Right atrium auricular region (tissue), 2 donors: ENCODE measurements at regions not wholly inside any gene's neighbourhood (a gene's known extent, or its start where the extent isn't known, plus 50 kb on each side); places are given as distances from the start of the nearest gene placed in this dataset.

Source experiments
- DNase-seq: peaks from one replicate; pipeline ENCODE4 v3.0.0-alpha.2; 2019; ENCODE audit warnings: low spot score
- H3K27ac ChIP-seq, 2 donors: fragments of 200-600 bp; sonication (generic); 1 replicate in 1 of 2; 2 replicates in 1 of 2; pipeline ENCODE4 v1.5.1; 2016 to 2019
- H3K27me3 ChIP-seq, 2 donors: fragments of 200-600 bp; sonication (generic); one replicate each; pipeline versions ENCODE4 v1.5.1 to v1.6.0; 2017 to 2019
- H3K36me3 ChIP-seq: fragments of 200-600 bp; sonication (generic); one replicate; pipeline ENCODE4 v1.5.1; 2016
- H3K4me1 ChIP-seq, 2 donors: fragments of 200-600 bp; sonication (generic); one replicate each; pipeline versions ENCODE4 v1.5.1 to v1.6.0; 2017 to 2019
- H3K4me3 ChIP-seq, 2 donors: fragments of 200-600 bp; sonication (generic); 1 replicate in 1 of 2; 2 replicates in 1 of 2; pipeline ENCODE4 v1.5.1; 2017 to 2019; ENCODE audit warnings: mild to moderate bottlenecking in 1 of 2, moderate library complexity in 1 of 2
- H3K9me3 ChIP-seq, 2 donors: fragments of 200-600 bp; sonication (generic); one replicate each; pipeline ENCODE4 v1.5.1; 2019
- TF ChIP-seq, protein P1 (sequence below), 2 donors: fragments of 200-600 bp; sonication (generic); IDR thresholded peaks; one replicate each; pipeline ENCODE4 v1.5.1; 2019; ENCODE audit warnings: antibody characterized with exemption in 2 of 2

DNA sequence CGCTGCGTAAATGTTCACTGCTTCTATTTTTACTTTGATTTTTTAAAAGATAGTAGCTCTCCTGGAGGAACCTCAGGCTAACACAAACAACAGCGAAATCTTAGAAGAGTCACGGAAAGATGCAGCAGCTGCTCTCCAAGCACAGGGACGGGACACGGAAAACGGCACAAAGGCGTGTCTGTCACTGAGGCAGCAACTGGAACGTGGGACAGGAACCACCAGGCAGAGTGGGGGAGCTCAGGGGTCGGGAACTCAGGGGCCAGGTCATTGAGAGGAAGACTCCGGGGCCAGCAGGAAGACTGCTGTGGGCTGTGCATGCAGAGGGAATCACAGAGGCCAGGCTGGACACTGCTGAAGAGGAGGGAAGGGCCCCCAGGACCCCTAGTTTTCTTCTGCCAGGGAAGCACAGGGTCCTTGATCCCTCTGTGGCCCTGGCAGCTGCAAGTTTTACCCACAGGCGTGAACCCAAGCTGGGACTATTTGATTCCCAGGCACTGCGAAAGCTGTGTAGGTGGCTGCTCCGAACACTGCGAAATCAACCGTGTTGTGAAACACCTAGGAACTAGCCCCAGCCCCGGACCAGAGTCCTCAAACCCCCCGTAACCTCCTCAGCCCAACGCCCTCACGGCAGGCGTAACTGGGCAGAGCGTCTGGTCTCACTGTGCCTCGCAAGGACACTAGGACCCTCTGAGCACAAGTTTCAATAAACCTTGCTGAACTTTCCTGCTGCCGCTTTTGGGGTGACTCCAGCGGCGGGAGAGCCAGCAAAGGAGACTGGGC lies 263.0 kb downstream of the EIPR1 start:
- Histone ChIP-seq H3K27me3 (no peaks in the 10 kb centered on the region), H3K4me3 (no peak overlapping the region), H3K36me3 (no peaks in the 10 kb centered on the region), H3K9me3 (no peaks in the 10 kb centered on the region), H3K27ac (no peak overlapping the region), H3K4me1 (no peaks in the 10 kb centered on the region)
- peak; percentile 23 for DNase-seq
- TF ChIP-seq, protein P1, sequence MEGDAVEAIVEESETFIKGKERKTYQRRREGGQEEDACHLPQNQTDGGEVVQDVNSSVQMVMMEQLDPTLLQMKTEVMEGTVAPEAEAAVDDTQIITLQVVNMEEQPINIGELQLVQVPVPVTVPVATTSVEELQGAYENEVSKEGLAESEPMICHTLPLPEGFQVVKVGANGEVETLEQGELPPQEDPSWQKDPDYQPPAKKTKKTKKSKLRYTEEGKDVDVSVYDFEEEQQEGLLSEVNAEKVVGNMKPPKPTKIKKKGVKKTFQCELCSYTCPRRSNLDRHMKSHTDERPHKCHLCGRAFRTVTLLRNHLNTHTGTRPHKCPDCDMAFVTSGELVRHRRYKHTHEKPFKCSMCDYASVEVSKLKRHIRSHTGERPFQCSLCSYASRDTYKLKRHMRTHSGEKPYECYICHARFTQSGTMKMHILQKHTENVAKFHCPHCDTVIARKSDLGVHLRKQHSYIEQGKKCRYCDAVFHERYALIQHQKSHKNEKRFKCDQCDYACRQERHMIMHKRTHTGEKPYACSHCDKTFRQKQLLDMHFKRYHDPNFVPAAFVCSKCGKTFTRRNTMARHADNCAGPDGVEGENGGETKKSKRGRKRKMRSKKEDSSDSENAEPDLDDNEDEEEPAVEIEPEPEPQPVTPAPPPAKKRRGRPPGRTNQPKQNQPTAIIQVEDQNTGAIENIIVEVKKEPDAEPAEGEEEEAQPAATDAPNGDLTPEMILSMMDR (IDR thresholded peaks at IDR 0.05) = no peak

DNA sequence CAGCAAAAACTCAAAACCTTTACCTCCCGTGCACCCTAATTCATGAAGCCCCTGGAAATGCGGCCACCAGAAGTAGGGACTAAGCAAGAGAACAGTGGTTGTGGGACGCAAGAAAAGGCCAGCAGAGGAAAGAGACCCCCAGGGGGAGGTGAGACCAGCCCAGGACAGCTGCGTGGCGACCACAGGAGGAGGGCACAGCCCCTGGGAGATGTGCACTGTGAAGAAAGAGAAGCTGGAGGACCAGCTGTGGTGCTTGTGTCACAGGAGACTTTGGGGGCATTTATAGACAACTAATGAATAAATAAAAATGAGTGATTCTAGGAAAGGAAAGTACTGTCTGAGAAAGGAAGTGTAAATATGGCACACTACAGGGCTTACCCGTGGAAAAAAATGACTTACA lies 263.8 kb downstream of the EIPR1 start:
- Histone ChIP-seq H3K4me3 (no peak overlapping the region), H3K9me3 (no peaks in the 10 kb centered on the region), H3K4me1 (no peaks in the 10 kb centered on the region), H3K36me3 (no peaks in the 10 kb centered on the region), H3K27ac (no peak overlapping the region), H3K27me3 (no peaks in the 10 kb centered on the region)
- TF ChIP-seq, protein P1 (IDR thresholded peaks at IDR 0.05) = no peak
- DNase-seq = peak; percentile 28

DNA sequence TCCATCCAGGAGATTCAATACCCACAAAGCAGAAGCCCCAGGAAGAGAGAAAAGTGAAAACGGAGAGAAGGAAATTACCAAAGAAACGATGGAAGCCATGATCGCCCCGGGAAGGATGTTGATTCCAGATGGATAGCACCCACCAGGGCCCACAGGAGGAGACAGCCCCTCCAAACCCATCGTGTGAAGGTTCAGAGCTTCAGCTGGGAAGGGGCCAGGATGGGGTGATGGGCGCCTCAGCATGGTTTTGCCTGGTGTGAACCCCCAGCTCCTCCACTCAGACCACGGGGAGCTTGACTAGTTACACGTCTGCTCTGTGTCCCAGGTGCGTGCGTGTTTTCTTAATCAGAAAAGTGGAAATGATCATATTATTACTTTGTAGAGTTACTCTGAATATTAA lies 264.5 kb downstream of the EIPR1 start:
- no peaks in the 10 kb centered on the region for H3K4me1 ChIP-seq
- H3K27me3 ChIP-seq = no peaks in the 10 kb centered on the region
- TF ChIP-seq, protein P1 (IDR thresholded peaks at IDR 0.05) = no peak
- no peak overlapping the region for H3K4me3 ChIP-seq
- DNase-seq = peak; percentile 36
- no peak overlapping the region for H3K27ac ChIP-seq
- H3K36me3 ChIP-seq = no peaks in the 10 kb centered on the region
- H3K9me3 ChIP-seq = no peaks in the 10 kb centered on the region

DNA sequence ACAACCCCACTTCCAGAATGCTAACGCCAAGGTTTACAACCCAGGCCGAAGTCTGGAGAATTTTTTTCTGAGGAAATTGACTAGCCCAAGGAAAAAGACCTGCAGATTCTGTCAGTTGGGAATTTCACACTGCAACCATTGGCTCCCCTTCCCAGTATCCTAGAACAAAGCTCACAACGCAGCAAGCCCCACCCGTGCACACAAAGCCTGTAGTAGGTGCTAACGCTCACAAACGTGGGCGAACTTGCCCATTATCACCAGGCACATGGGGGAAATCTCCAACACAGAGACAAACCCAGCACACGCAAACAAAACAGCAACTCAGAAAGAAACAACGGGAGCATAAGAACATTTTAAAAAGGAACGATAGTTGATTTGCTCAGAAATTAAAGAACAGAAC lies 265.1 kb downstream of the EIPR1 start:
- Histone ChIP-seq H3K36me3 (no peaks in the 10 kb centered on the region), H3K9me3 (no peaks in the 10 kb centered on the region), H3K4me1 (no peaks in the 10 kb centered on the region), H3K27me3 (no peaks in the 10 kb centered on the region), H3K27ac (no peak overlapping the region), H3K4me3 (no peak overlapping the region)
- DNase-seq = no peak
- TF ChIP-seq, protein P1 (IDR thresholded peaks at IDR 0.05) = no peak

DNA sequence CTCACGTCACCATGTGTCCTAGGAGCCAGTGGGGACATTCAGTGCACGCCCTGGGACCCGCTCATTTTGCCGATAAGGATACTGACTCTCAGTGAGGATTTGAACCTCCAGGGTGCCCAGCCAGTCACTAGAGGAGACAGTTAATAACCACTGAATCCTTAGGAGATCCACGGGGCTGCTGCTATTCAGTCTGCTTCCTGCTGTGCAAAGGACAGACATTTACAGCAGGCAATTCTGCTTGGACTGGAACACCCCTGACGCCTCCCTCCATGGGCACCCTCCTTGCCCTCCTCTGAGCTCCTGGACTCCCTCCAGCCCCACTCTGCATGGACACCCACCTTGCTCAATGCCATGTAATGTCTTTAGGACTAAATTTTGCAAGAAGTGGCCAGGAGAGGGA lies 265.5 kb downstream of the EIPR1 start:
- H3K9me3 ChIP-seq = no peaks in the 10 kb centered on the region
- no peaks in the 10 kb centered on the region for H3K4me1 ChIP-seq
- TF ChIP-seq, protein P1 (IDR thresholded peaks at IDR 0.05) = no peak
- H3K36me3 ChIP-seq = no peaks in the 10 kb centered on the region
- no peak overlapping the region for H3K27ac ChIP-seq
- no peak overlapping the region for H3K4me3 ChIP-seq
- peak; percentile 44 for DNase-seq
- H3K27me3 ChIP-seq = no peaks in the 10 kb centered on the region
